GM21786 (cell line): ENCODE measurements at regions not wholly inside any gene's neighbourhood (a gene's known extent, or its start where the extent isn't known, plus 50 kb on each side); places are given as distances from the start of the nearest gene placed in this dataset.

Experiments
- ATAC-seq: cut with Tn5 transposase; IDR thresholded peaks from one replicate; pipeline ENCODE4 v1.9.1; 2021; ENCODE audit not compliant: unreplicated experiment

- ATAC-seq = no peak
Observed at GRCh38 chr3:27935492-27935891, 213.4 kb upstream of the EOMES start.

DNA sequence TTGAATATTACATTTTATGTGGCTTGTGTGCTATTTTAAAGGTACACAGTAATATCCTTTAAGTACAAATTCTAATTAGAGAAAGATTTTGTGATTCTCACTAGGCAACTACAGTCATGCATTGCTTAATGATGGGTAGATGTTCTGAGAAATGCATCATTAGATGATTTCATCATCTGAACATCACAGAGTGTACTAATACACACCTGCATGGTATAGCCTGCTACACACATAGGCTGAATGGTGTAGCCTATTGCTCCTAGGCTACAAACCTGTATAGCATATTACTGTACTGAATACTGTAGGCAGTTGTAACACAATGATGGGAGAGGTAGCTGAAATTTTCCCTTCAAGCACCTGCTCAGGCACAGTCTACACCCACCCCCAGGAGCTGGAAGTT is 217.4 kb upstream of the EOMES start:
- no peak for ATAC-seq

- ATAC-seq = no peak
Observed at GRCh38 chr3:27939940-27940339, 217.8 kb upstream of the EOMES start.

DNA sequence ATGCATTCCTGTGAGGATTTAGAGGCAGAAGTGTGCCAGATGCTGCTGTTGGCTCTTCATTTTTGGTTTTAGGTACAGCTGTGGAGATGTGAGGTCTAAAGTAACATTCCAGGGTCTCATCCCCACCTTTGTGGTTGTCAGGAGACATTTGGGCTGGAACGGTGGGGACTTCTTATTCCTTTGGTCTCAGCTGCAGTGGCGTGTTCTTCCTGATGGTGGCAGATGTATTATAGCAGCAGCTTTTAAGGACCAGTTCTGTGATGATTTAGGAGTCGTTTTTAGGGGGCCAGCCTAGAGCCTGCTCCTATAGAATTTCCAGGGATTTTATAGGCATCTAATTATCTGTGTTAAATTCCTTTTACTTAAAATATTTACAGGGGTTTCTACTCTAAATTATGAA is 221.0 kb upstream of the EOMES start:
- no peak for ATAC-seq

- ATAC-seq = no peak
Observed at GRCh38 chr3:27945229-27945628, 223.1 kb upstream of the EOMES start.

DNA sequence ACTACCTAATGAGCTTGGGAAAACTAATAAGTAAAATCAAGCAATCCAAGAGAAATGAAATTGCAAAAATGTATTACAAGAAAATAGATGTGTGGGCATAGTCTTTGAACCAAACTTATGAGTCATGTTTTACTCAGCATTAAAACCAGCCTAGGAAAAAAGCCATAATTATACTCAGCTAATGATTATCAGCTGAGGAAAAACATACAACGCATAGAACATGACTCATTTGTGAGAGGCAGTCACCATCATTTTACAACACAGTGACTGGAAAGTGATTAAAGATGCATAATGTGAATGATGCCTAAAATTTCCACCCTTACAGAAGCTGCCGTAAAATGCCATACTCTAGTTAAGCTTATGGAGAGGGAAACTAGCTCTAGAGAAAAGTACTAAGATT is 238.0 kb upstream of the EOMES start:
- ATAC-seq = no peak

DNA sequence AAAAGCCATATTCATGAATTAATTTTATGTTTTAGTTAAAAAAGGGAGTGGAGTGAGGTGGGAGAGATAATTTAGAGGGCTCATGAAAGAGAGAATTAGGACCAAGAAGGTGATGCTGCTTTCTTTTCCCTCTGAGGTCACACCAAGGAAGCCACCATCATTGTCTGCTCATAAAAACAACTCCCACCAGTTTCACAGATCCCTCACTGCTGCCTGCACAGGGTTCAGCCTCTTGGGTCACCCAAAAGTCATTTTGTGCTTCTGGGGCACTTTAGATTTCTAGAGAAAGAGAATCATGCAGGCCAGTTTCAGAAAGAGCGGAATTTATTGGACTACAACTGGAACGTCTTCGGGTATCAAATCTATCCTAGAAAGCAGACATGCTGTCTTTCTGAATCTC is 241.4 kb upstream of the EOMES start:
- no peak for ATAC-seq

DNA sequence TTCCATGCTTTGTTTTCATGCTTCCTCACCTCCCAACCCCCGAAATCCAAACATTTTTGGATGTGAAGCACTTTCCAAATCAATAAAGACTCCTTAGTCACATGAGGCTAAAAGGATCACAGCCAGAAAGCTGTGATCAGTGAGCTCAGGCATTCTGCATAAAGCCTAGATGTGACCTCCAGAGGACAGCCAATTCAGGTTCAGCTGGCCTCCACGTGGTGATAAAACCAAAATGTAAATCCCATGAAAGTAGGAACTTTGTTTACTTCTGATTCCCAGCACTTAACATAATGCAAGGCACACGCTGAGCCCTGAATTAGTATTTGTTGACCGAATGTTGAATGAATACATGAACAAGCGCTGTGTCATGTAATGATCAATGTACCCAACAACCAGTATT is 249.5 kb upstream of the EOMES start:
- no peak for ATAC-seq

- ATAC-seq = no peak
Observed at GRCh38 chr3:27976933-27977332, 254.8 kb upstream of the EOMES start.

DNA sequence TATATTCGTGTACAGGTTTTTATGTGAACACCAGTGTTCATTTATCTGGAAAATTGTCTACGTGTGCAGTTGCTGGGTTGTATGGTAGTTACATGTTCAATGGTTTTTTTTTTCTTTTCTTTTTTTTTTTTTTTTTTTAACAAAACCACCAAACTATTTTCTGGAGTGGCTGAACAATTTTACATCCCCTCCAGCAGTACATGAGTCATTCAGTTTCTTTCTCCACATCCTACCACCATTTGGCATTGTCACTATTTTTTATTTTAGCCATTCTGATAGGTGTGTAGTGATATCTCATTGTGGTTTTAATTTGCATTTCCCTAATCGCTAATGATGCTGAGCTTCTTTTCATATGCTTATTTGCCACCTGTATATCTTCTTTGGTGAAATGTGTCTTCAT is 256.3 kb upstream of the EOMES start:
- no peak for ATAC-seq

- no peak for ATAC-seq
Observed at GRCh38 chr3:27985369-27986035, 255.9 kb upstream of the CMC1 start.

- no peak for ATAC-seq
Observed at GRCh38 chr3:27986234-27986879, 255.1 kb upstream of the CMC1 start.

DNA sequence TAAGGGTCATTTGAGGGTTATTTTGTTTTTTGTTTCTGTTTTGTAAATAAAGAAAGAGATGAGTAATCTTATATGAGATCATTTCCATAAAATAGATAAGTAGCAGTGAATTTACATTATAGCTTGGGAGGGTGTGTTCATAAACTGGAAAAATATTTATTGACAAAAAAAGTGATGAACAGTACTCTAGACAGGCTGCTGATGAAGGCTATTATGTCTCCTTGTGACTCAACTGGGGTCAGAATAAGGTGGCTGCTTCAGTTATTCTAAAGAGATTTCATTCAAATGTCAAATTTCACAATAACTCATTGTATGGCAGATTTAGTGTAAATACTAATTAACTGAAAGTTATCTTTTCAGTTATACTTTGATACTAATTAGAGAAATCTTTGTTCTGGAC is 251.1 kb upstream of the CMC1 start:
- no peak for ATAC-seq

GRCh38 chr3:27990837-27991236 is 250.6 kb upstream of the CMC1 start:
- ATAC-seq = no peak

DNA sequence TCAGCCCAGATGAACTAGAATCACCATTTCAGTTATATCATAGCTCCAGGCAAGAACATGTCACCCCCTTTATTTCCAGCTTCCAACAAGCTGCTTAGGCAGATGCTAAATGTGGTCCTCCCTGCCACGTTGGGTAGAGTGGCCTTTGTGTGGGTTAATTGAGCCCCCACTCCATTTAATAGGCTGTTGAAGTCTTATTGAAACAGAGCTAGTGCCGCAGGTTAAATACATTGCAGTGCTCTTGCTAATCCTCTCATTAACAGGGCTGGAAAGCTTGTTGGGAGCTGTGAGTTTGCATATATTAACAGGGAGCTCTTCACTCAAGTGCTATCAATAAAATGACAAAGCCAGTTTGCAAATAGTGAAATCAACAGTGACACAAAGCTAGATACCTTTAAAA is 248.4 kb upstream of the CMC1 start:
- ATAC-seq = no peak

- ATAC-seq = no peak
Observed at GRCh38 chr3:28000608-28001007, 240.8 kb upstream of the CMC1 start.

- ATAC-seq = no peak
Observed at GRCh38 chr3:28008235-28008634, 233.2 kb upstream of the CMC1 start.

GRCh38 chr3:28012830-28013229 is 228.6 kb upstream of the CMC1 start:
- no peak for ATAC-seq

DNA sequence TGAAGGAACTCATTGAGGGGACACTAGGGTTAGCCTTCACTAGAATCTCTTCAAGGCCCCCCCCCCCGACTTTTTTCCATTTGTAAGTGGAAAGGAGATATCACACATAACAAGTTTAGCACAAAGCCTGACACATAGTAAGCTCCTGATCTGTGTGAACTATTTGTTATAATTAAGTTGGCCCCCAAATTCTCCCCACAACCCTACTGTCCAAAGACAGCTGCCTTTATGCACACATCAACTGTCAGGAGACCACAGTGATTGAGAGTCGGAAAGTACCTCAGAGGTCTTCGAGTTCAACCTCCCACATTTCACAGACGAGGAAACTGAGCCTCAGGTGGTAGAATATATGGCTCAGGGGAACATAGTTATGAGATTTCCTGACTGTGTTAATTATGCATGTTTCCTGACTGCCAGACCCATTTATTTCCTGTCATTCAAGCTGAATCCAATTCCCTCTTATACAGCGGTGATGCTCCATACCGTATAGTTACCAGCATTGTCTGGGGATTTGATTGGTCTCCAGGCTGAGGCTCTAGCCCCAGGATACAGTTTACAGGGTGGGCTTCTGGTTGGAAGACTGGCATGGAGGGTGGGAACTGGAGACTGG is 227.4 kb upstream of the CMC1 start:
- no peak for ATAC-seq

GRCh38 chr3:28018925-28019718 is 222.3 kb upstream of the CMC1 start:
- ATAC-seq = no peak

DNA sequence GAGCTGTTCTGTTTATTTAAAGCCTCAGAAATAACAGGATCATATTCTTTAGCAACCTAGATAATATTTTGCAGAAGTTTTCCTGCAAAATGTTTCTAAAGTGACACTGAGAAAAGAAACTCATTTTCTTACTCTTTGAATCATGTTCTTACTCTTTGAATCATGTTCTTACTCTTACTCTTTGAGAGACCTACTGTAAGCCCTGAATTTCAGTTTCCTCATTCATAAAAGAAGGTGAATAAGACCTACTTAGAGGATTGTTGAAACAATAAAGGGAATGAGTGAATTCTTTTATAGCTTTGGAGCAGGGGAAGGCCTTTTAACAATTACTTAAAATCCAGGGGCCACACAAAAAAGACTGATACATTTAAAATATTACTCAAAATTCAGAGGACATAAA is 221.7 kb upstream of the CMC1 start:
- ATAC-seq = no peak

DNA sequence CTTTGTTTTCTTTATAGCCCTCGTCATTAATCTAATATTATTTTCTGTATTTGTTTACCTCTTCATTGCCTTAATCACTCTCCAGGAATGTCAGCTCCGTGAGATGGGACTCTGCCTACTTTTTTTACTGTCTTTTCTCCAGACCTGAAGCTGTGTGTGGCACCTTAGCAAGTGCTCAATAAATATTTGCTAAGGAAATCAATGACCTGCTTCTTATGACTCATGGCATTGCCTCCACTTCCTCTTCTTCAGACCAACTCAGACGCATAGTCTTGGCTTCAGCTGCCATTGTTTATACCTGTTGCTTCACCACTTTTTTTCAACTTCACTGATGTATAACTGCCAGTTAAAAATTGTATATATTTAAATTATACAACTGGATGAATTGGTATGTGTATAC is 218.5 kb upstream of the CMC1 start:
- no peak for ATAC-seq
